ENCODE measurements at regions not wholly inside any gene's neighbourhood (a gene's known extent, or its start where the extent isn't known, plus 50 kb on each side); places are given as distances from the start of the nearest gene placed in this dataset.

DNA sequence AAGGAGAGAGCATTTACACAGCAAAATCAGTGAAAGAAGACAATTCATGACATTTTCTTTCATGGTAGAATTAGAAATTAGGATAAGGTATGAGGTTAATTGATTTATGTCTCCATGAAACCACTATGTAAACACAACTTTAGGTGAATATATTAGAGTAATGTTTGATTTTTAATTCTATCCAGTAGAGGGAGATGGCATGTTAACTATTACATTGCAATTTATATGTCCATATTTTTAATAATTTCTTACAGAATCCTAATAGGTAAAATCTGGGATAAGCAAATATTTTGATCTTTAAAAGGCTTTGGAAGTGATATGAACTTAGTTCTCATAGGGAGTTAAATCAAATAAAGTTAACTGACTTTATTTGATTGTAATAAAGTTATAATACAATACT is 373.4 kb upstream of the PDE3A start:
- Histone ChIP-seq H3K4me1 (no peaks in the 10 kb centered on the region), H3K27ac (no peak overlapping the region), H3K36me3 (no peaks in the 10 kb centered on the region), H3K9me3 (no peaks in the 10 kb centered on the region), H3K27me3 (no peaks in the 10 kb centered on the region), H3K4me3 (no peak overlapping the region)
- no peak for ATAC-seq
- no peak for DNase-seq
- intact Hi-C loops (cut with DNase I): no loop called here
- TF ChIP-seq, protein P1, sequence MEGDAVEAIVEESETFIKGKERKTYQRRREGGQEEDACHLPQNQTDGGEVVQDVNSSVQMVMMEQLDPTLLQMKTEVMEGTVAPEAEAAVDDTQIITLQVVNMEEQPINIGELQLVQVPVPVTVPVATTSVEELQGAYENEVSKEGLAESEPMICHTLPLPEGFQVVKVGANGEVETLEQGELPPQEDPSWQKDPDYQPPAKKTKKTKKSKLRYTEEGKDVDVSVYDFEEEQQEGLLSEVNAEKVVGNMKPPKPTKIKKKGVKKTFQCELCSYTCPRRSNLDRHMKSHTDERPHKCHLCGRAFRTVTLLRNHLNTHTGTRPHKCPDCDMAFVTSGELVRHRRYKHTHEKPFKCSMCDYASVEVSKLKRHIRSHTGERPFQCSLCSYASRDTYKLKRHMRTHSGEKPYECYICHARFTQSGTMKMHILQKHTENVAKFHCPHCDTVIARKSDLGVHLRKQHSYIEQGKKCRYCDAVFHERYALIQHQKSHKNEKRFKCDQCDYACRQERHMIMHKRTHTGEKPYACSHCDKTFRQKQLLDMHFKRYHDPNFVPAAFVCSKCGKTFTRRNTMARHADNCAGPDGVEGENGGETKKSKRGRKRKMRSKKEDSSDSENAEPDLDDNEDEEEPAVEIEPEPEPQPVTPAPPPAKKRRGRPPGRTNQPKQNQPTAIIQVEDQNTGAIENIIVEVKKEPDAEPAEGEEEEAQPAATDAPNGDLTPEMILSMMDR (IDR thresholded peaks at IDR 0.05): no peak

DNA sequence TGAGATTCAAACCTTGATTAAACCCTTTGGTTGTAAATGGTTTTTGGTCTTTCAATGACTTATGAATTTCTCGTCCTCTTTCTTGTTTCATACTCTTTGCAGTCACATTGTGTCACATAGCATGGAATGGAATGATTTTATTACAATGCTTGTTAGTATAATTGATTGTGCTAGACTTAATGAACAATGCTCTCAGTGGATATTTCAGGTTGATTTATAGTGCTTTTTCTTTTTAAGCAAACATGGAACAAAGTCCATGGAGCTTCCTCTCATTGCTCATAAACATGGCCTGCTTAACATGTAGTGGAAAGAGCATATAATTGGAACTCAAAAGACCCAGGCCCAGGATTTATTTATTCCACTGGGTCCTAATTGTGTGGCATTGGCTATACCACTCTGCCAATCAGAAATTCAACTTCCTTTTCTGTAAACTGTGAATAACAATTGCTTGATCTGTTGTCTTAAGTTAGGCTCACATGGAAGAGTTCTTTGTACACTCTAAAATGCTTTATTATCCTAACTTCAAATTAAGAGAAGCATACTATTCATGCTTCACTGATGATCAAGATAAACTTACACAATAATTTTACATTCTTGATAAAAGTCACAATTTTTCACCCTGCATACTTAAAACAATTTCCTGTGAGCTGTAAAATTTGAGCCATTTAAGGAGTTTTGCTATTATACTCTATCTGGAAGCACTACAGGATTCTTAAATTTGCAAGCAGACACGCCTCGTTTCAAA is 370.5 kb upstream of the PDE3A start:
- DNase-seq: no peak
- Histone ChIP-seq H3K27me3 (no peaks in the 10 kb centered on the region), H3K4me1 (no peaks in the 10 kb centered on the region), H3K9me3 (no peaks in the 10 kb centered on the region), H3K27ac (no peak overlapping the region), H3K36me3 (no peaks in the 10 kb centered on the region), H3K4me3 (no peak overlapping the region)
- TF ChIP-seq, protein P1 (IDR thresholded peaks at IDR 0.05): no peak
- intact Hi-C loops (cut with DNase I): no loop called here
- ATAC-seq: no peak

DNA sequence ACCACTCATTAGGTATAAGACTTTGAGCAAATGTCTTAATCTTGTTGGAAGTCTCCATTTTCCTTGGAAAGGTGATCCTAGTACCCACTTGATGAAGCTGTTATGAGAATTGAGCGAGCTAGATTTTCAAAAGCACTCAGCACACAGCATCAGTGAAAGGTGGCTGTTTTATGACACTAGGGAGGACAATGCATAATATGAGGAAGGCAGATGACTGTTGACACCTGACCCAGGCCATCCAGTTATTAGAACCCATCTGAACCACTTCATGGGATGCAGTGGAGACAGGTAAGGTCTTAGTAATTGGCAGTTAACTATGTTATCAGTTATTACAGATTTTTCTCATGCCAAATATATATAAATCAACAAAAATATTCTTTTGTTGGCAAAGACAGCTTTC is 369.9 kb upstream of the PDE3A start:
- ATAC-seq (no peak), DNase-seq (no peak)
- Histone ChIP-seq H3K27me3 (no peaks in the 10 kb centered on the region), H3K4me1 (no peaks in the 10 kb centered on the region), H3K36me3 (no peaks in the 10 kb centered on the region), H3K4me3 (no peak overlapping the region), H3K27ac (no peak overlapping the region), H3K9me3 (no peaks in the 10 kb centered on the region)
- TF ChIP-seq, protein P1 (IDR thresholded peaks at IDR 0.05): no peak
- intact Hi-C loops (cut with DNase I): no loop called here

DNA sequence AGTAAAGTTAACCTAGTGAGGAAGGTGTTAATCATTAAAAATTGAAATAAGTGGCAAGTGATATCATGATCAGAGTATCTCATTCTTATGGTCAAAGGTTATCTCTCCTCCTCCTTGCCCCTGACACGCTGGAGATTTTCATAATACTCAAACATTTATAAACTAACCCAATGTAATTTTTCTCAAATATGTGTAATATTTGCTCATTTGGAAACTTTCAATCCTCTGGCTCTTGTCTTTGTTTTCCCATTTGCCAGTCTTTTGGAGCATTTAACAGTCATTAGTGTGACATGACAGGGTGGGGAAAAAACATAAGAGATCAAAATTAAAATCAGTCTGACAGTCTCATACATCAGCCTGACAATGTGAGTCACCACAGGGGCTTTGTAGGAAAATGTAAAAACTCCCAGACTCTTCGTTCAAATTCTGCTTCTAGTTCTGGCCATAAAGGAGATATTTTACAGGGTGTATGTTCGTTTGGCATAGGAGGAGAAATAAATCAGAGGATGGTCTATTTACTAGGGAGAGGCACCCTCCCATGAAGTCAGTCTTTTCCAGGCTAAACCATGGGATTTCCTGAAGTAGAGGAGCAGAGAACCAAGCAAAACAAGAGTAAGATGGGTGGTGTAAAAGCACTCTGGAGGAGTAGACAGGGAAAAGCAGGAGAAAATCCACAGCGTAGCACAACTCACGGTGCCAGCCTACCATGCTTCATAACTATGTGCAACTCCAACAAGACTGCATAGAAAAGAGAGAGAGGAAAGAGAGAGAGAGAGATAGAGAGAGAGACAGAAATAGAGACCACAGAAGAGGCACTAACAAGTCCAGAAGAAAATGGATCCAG is 369.2 kb upstream of the PDE3A start:
- DNase-seq (no peak), ATAC-seq (no peak)
- TF ChIP-seq, protein P1 (IDR thresholded peaks at IDR 0.05): no peak
- no peak overlapping the region for H3K27ac ChIP-seq
- no peaks in the 10 kb centered on the region for H3K9me3 ChIP-seq
- no peak overlapping the region for H3K4me3 ChIP-seq
- no peaks in the 10 kb centered on the region for H3K4me1 ChIP-seq
- H3K27me3 ChIP-seq: no peaks in the 10 kb centered on the region
- intact Hi-C loops (cut with DNase I): no loop called here
- H3K36me3 ChIP-seq: no peaks in the 10 kb centered on the region

DNA sequence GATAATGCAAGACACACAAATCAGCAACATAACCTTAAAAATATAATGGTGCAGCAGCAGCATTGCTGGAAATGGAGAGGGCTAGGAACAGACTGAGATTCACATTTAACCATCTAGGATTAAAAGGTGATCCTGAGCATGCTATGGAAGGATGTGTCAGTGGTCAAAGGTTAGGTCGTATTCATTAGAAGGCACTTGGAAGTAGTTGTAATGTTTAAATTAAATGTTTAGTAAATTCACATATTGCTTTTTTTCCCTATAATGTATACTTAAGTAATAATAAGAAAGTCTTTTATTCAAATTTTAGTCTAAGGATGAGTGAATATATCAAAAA is 368.6 kb upstream of the PDE3A start:
- intact Hi-C loops (cut with DNase I): no loop called here
- no peak for ATAC-seq
- TF ChIP-seq, protein P1 (IDR thresholded peaks at IDR 0.05): no peak
- DNase-seq: no peak
- Histone ChIP-seq H3K36me3 (no peaks in the 10 kb centered on the region), H3K27me3 (no peaks in the 10 kb centered on the region), H3K4me3 (no peak overlapping the region), H3K27ac (no peak overlapping the region), H3K9me3 (no peaks in the 10 kb centered on the region), H3K4me1 (no peaks in the 10 kb centered on the region)

All from left lung (tissue), 4 donors.